Stomach smooth muscle (tissue), 2 donors: ENCODE measurements at regions not wholly inside any gene's neighbourhood (a gene's known extent, or its start where the extent isn't known, plus 50 kb on each side); places are given as distances from the start of the nearest gene placed in this dataset.

Experiments
- H3K27ac ChIP-seq: one replicate; pipeline ENCODE4 v1.7.0; 2013; ENCODE audit warnings: mild to moderate bottlenecking, low read length, inconsistent platforms
- H3K27me3 ChIP-seq, 2 donors: one replicate each; pipeline ENCODE4 v1.7.0; 2013; ENCODE audit warnings: low read length in 2 of 2; ENCODE audit not compliant: insufficient read depth in 2 of 2, control insufficient read depth in 1 of 2
- H3K36me3 ChIP-seq, 2 donors: one replicate each; pipeline ENCODE4 v1.7.0; 2013; ENCODE audit warnings: low read length in 2 of 2; ENCODE audit not compliant: control insufficient read depth in 2 of 2, insufficient read depth in 2 of 2
- H3K4me1 ChIP-seq: one replicate; pipeline ENCODE4 v1.7.0; 2013; ENCODE audit warnings: low read length; ENCODE audit not compliant: control insufficient read depth, insufficient read depth
- H3K4me3 ChIP-seq, 2 donors: one replicate each; pipeline ENCODE4 v1.7.0; 2013; ENCODE audit warnings: low read length in 2 of 2
- H3K9ac ChIP-seq, 2 donors: one replicate each; pipeline ENCODE4 v1.7.0; 2013; ENCODE audit warnings: low read length in 2 of 2, mild to moderate bottlenecking in 1 of 2
- H3K9me3 ChIP-seq, 2 donors: one replicate each; pipeline ENCODE4 v1.7.0; 2013; ENCODE audit warnings: low read length in 2 of 2; ENCODE audit not compliant: control insufficient read depth in 2 of 2
- donor health status: healthy.
- donor health status: Pancreatic carcinoma.

DNA sequence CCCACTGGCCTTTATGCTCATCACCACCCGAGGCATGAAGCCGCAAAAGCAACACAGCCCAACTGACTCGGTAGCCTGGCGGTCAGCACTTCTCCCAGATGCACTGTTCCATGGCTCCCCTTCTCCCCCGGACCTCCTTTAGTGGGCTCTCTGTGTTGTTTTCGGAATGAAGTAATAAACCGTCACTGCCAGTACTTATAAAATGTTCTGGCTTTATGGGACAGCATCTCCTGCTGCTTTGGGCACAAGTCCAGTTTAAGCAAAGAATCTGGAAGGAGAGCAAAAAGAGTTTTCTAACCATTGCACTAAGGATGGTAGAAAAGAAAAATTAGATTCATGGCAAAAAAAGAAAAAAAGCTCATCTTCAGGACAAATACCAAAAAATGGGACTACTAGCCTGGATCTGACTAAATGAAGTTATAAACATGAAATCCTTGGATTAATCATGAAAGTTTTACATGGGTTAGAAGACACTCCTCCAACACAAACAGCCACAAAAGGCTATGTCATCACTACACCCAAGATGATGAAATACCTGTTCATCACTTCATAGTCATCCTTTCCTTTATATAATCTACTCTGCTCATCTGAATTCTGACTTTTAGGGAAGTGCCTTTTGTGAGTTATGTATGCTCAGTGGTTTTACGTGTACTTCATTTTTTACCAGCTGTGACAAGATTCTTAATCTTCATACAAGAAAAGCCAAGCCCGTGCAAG lies 89.5 kb upstream of the UBE2E2 start:
- H3K36me3 ChIP-seq = no peaks in the 10 kb centered on the region
- H3K9ac ChIP-seq = no peak overlapping the region
- peak overlapping the region in 1 of 2 donors; percentile 40 for H3K4me3 ChIP-seq
- H3K9me3 ChIP-seq = no peaks in the 10 kb centered on the region
- H3K4me1 ChIP-seq = peaks cover 5% of the 10 kb centered on the region
- H3K27me3 ChIP-seq = no peaks in the 10 kb centered on the region
- no peak overlapping the region for H3K27ac ChIP-seq

DNA sequence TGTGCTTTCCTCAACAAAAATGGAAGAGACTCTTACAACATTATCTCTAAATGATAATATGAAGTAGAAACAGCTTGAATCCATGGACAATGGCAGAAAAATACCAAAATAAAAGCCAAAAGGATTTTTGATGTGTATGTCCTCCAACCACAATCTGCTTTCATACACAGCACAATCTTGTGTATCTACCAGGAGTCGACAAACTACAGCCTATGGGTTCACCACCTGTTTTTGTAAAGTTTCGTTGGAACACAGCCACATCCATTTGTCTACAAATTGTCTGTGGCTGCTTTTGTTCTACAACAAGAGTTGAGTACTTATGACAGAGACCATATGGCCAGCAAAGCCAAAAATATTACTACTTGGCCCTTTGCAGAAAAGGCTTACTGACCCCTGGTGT lies 88.7 kb upstream of the UBE2E2 start:
- Histone ChIP-seq H3K36me3 (no peaks in the 10 kb centered on the region), H3K9ac (no peak overlapping the region), H3K4me3 (no peak overlapping the region), H3K4me1 (peaks cover 5% of the 10 kb centered on the region), H3K9me3 (no peaks in the 10 kb centered on the region), H3K27me3 (no peaks in the 10 kb centered on the region), H3K27ac (no peak overlapping the region)

DNA sequence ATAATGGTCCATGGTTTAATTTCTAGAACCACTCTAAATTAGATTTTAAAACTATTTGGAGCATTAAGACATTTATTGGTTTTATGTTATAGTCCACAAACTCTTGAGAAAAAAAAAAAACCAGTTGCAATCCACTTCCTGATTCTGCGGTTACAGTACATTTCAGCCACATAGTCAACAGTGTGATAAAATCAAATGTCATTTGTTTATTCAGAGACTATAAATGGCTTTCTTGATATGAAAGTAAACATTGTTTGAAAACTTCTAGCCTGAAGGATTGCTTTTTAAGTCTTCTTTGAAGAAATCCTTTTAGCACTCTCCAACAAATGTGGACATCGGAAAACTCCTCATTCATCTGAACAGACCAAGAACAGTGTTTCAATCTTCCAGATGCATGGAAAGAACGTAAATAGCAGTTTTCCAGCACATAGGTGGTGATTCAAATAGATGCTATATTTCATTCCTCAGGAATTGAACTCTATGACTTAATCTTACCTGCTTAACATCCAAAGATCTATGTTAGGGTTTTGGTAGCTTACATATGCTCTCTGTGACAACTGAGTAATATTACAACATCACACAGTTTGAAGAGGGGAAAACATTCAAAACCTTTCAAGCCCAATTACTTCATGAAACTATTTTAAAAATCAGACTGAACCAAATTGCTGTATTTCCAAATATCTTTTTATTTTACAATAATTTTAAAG lies 87.8 kb upstream of the UBE2E2 start:
- no peaks in the 10 kb centered on the region for H3K27me3 ChIP-seq
- H3K4me3 ChIP-seq = no peak overlapping the region
- peaks cover 5% of the 10 kb centered on the region for H3K4me1 ChIP-seq
- no peak overlapping the region for H3K27ac ChIP-seq
- no peak overlapping the region for H3K9ac ChIP-seq
- no peaks in the 10 kb centered on the region for H3K36me3 ChIP-seq
- no peaks in the 10 kb centered on the region for H3K9me3 ChIP-seq

- Histone ChIP-seq H3K4me1 (peaks cover 5% of the 10 kb centered on the region), H3K27ac (no peak overlapping the region)
Observed at GRCh38 chr3:23116081-23116837, 86.9 kb upstream of the UBE2E2 start.

DNA sequence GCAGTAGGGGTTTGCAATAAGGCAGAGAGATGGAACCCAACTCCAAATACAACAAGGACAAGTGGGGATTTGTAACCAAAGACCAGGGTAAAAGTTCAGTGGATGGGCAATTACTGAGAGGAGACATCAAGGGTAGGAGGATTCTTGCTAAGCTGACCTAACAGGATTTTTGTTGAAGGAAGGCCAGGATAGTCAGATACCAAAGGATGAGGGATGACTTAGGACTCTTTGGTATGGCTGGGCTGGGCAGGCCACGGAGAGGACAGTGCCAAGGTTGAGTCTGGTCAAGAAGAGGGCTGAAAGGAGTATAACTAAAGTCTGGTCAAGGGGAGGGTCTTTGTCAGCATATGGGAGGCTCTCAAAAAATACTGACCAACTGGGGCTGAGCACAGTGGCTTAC lies 85.3 kb upstream of the UBE2E2 start:
- H3K9me3 ChIP-seq = no peaks in the 10 kb centered on the region
- no peak overlapping the region for H3K4me3 ChIP-seq
- no peaks in the 10 kb centered on the region for H3K36me3 ChIP-seq
- H3K4me1 ChIP-seq = peaks cover 5% of the 10 kb centered on the region
- no peak overlapping the region for H3K27ac ChIP-seq
- H3K27me3 ChIP-seq = no peaks in the 10 kb centered on the region
- H3K9ac ChIP-seq = no peak overlapping the region

More at GRCh38 chr3:23116081-23116837, 86.9 kb upstream of the UBE2E2 start:
- Histone ChIP-seq H3K4me3 (no peak overlapping the region), H3K36me3 (no peaks in the 10 kb centered on the region), H3K27me3 (no peaks in the 10 kb centered on the region), H3K9ac (no peak overlapping the region), H3K9me3 (no peaks in the 10 kb centered on the region)

DNA sequence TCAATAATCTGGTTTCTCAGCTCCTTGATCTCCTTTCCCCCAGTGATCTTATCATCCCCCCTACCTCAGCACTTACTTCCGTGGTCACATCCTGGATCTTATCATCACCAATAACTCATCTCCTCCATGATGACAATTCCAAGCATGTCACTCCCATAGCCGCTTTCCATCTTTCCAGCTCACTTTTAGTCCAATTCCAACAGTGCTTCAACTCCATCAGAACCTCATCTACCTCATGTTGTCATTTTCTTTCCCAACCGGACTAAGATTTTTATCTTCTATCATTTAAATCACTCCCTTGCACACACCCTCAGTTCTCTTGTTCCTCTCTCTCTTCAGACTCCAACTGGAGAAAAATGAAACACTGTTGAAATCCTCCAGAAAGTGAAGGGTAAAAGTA lies 75.9 kb upstream of the UBE2E2 start:
- Histone ChIP-seq H3K9me3 (no peaks in the 10 kb centered on the region), H3K4me1 (no peaks in the 10 kb centered on the region), H3K9ac (no peak overlapping the region), H3K4me3 (no peak overlapping the region), H3K27me3 (no peaks in the 10 kb centered on the region), H3K36me3 (no peaks in the 10 kb centered on the region), H3K27ac (no peak overlapping the region)

GRCh38 chr3:23128655-23129054 lies 74.5 kb upstream of the UBE2E2 start:
- Histone ChIP-seq H3K9me3 (no peaks in the 10 kb centered on the region), H3K36me3 (no peaks in the 10 kb centered on the region), H3K4me3 (no peak overlapping the region)

DNA sequence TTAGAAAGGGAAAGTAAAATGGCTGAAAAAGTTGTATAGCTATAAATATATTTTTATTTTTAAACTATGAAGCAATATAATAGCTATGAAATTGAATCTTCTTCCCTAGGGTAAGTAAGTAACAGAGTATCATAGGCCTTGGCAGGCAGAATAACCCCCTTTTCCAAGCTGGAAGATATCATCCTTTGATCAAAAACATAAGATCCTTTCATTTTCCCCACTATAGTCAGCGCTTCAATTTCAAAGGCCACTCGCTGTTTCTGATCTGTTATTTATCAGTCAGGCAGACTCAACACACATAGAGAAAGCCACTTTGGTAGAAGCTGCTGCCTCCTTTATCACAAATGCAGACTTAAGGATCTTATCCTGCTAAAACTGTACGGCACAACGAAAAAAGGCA lies 74.0 kb upstream of the UBE2E2 start:
- H3K4me1 ChIP-seq = no peaks in the 10 kb centered on the region
- no peaks in the 10 kb centered on the region for H3K27me3 ChIP-seq
- no peaks in the 10 kb centered on the region for H3K9me3 ChIP-seq
- H3K27ac ChIP-seq = peak overlapping the region; percentile 38
- H3K36me3 ChIP-seq = no peaks in the 10 kb centered on the region
- H3K9ac ChIP-seq = peak overlapping the region; percentile 63 to 70
- H3K4me3 ChIP-seq = peak overlapping the region; percentile 66 to 80

More at GRCh38 chr3:23128655-23129054, 74.5 kb upstream of the UBE2E2 start:
- Histone ChIP-seq H3K4me1 (no peaks in the 10 kb centered on the region), H3K27me3 (no peaks in the 10 kb centered on the region), H3K27ac (no peak overlapping the region), H3K9ac (no peak overlapping the region)

GRCh38 chr3:23129817-23130216 lies 73.3 kb upstream of the UBE2E2 start:
- no peaks in the 10 kb centered on the region for H3K36me3 ChIP-seq
- peak overlapping the region; percentile 38 for H3K27ac ChIP-seq
- peak overlapping the region; percentile 66 to 80 for H3K4me3 ChIP-seq
- no peaks in the 10 kb centered on the region for H3K9me3 ChIP-seq
- no peaks in the 10 kb centered on the region for H3K4me1 ChIP-seq
- no peaks in the 10 kb centered on the region for H3K27me3 ChIP-seq
- H3K9ac ChIP-seq = peak overlapping the region; percentile 63 to 70

DNA sequence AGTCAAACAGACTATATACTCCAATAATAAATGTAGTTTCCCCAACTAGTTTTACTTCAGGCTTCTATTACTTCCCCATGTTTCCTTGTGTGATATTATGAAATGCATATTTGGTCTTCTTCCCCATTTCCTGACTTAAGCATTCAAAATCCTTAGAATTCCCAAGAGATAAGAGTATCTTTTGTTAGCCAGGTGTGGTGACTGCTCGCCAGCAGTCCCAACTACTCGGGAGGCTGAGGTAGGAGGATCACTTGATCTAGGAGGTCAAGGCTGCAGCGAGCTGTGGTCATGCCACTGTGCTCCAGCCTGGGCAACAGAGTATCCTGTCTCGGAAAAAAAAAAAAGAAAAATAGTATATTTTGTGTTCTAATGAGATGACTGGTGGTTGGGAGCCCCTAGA lies 72.7 kb upstream of the UBE2E2 start:
- Histone ChIP-seq H3K27ac (no peak overlapping the region), H3K27me3 (no peaks in the 10 kb centered on the region), H3K4me1 (no peaks in the 10 kb centered on the region), H3K9me3 (no peaks in the 10 kb centered on the region), H3K4me3 (no peak overlapping the region), H3K9ac (no peak overlapping the region), H3K36me3 (no peaks in the 10 kb centered on the region)
